ENCODE measurements at regions not wholly inside any gene's neighbourhood (a gene's known extent, or its start where the extent isn't known, plus 50 kb on each side); places are given as distances from the start of the nearest gene placed in this dataset.

- FAIRE-seq: no peak
Measured at GRCh38 chr3:59538753-59539432, 489.1 kb upstream of the CFAP20DC start.

GRCh38 chr3:59535791-59536221 lies 486.0 kb upstream of the CFAP20DC start:
- FAIRE-seq: no peak

GRCh38 chr3:59531994-59532393 lies 482.2 kb upstream of the CFAP20DC start:
- FAIRE-seq: no peak

GRCh38 chr3:59531066-59531745 lies 481.4 kb upstream of the CFAP20DC start:
- FAIRE-seq: no peak

- no peak for FAIRE-seq
Measured at GRCh38 chr3:59528251-59528650, 478.4 kb upstream of the CFAP20DC start.

GRCh38 chr3:59527493-59527892 lies 477.7 kb upstream of the CFAP20DC start:
- no peak for FAIRE-seq

GRCh38 chr3:59526999-59527398 lies 477.2 kb upstream of the CFAP20DC start:
- no peak for FAIRE-seq

- FAIRE-seq: no peak
Measured at GRCh38 chr3:59522550-59522949, 472.7 kb upstream of the CFAP20DC start.

- FAIRE-seq: no peak
Measured at GRCh38 chr3:59519094-59519493, 469.3 kb upstream of the CFAP20DC start.

GRCh38 chr3:59518283-59519055 lies 468.6 kb upstream of the CFAP20DC start:
- no peak for FAIRE-seq

- no peak for FAIRE-seq
Measured at GRCh38 chr3:59517388-59517787, 467.6 kb upstream of the CFAP20DC start.

GRCh38 chr3:59515966-59516365 lies 466.1 kb upstream of the CFAP20DC start:
- FAIRE-seq: no peak

- no peak for FAIRE-seq
Measured at GRCh38 chr3:59514865-59515482, 465.1 kb upstream of the CFAP20DC start.

GRCh38 chr3:59513570-59513969 lies 463.7 kb upstream of the CFAP20DC start:
- FAIRE-seq: no peak

GRCh38 chr3:59512066-59512465 lies 462.2 kb upstream of the CFAP20DC start:
- FAIRE-seq: no peak

- no peak for FAIRE-seq
Measured at GRCh38 chr3:59510576-59510975, 460.8 kb upstream of the CFAP20DC start.

GRCh38 chr3:59508273-59508672 lies 458.4 kb upstream of the CFAP20DC start:
- no peak for FAIRE-seq

GRCh38 chr3:59506191-59506590 lies 456.4 kb upstream of the CFAP20DC start:
- FAIRE-seq: no peak

GRCh38 chr3:59503441-59503840 lies 453.6 kb upstream of the CFAP20DC start:
- FAIRE-seq: no peak

- no peak for FAIRE-seq
Measured at GRCh38 chr3:59502806-59503205, 453.0 kb upstream of the CFAP20DC start.

- FAIRE-seq: no peak
Measured at GRCh38 chr3:59499954-59500353, 450.1 kb upstream of the CFAP20DC start.

GRCh38 chr3:59499000-59499399 lies 449.2 kb upstream of the CFAP20DC start:
- no peak for FAIRE-seq

GRCh38 chr3:59496250-59496649 lies 446.4 kb upstream of the CFAP20DC start:
- FAIRE-seq: no peak
